Calu3 (cell line): ENCODE measurements at regions not wholly inside any gene's neighbourhood (a gene's known extent, or its start where the extent isn't known, plus 50 kb on each side); places are given as distances from the start of the nearest gene placed in this dataset.
"Not testable (repeated sequence)": the region's sequence is repeated elsewhere in the genome, so short reads cannot be mapped to it uniquely, and the experiment has no call there.

ENCODE experiments used
- BruUV-seq: library from RNA; stranded (reverse); fragments of 400-500 nt; replicated peaks from 2 replicates; lab custom pipeline; 2021; lab: Mats Ljungman, UMichigan
- CTCF ChIA-PET: fragments of 300-600 bp; sonication (Branson Sonifier 250); formaldehyde crosslinking; loops from one replicate; lab custom pipeline; 2022; ENCODE audit warnings: antibody characterized with exemption; lab: Charles Lee
- DNase-seq: peaks from one replicate; pipeline ENCODE4 v3.0.0; 2022
- H3K27ac Mint-ChIP-seq: one replicate; pipeline ENCODE4 v1.8.0; 2022; ENCODE audit warnings: mixed read lengths; ENCODE audit not compliant: unreplicated experiment
- H3K27me3 Mint-ChIP-seq: one replicate; pipeline ENCODE4 v1.8.0; 2022; ENCODE audit warnings: mixed read lengths; ENCODE audit not compliant: unreplicated experiment
- H3K36me3 Mint-ChIP-seq: one replicate; pipeline ENCODE4 v1.8.0; 2022; ENCODE audit warnings: mild to moderate bottlenecking, moderate library complexity, mixed read lengths; ENCODE audit not compliant: insufficient read depth, unreplicated experiment
- H3K4me1 Mint-ChIP-seq: one replicate; pipeline ENCODE4 v1.8.0; 2022; ENCODE audit warnings: mild to moderate bottlenecking, low read depth, mixed read lengths; ENCODE audit not compliant: unreplicated experiment
- H3K4me3 Mint-ChIP-seq: one replicate; pipeline ENCODE4 v1.8.0; 2022; ENCODE audit warnings: mild to moderate bottlenecking, low read depth, moderate library complexity, mixed read lengths; ENCODE audit not compliant: unreplicated experiment
- H3K9me3 Mint-ChIP-seq: one replicate; pipeline ENCODE4 v1.8.0; 2022; ENCODE audit warnings: low read depth, mixed read lengths; ENCODE audit not compliant: unreplicated experiment
- intact Hi-C: fragments of 100-400 bp; cut with micrococcal nuclease; formaldehyde crosslinking; loops from one replicate; pipeline ENCODE4 v1.10.0; 2022; ENCODE audit not compliant: unreplicated experiment
- TF ChIP-seq, protein P1 (sequence below): fragments of 200-600 bp; IDR thresholded peaks from one replicate; pipeline ENCODE4 v1.8.0; 2022; ENCODE audit warnings: antibody characterized with exemption; ENCODE audit not compliant: unreplicated experiment

DNA sequence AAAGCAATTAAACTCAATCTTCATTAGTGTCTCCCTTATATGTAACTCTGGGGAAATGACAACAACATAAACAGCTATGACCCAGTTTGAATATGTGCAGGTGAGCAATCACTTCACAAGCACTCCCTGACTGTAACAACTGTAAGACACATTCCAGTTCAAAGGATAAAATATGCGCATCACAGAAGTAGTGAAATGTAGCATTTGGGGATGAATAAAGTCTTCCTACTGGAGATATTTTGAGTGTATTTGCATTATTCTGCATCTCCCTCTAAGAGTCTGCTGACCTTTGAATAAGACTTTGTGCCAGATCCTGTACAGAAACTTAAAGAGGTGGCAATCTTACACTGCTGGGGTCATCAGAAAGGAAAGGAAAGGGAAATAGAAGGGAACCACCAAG, 179.5 kb upstream of the TBX18 start:
- Mint-ChIP-seq H3K27me3 (peaks cover 28% of the 10 kb centered on the region), H3K4me3 (no peak overlapping the region), H3K36me3 (no peaks in the 10 kb centered on the region), H3K9me3 (peaks cover 2% of the 10 kb centered on the region), H3K27ac (no peak overlapping the region), H3K4me1 (no peaks in the 10 kb centered on the region)
- DNase-seq = no peak
- TF ChIP-seq, protein P1, sequence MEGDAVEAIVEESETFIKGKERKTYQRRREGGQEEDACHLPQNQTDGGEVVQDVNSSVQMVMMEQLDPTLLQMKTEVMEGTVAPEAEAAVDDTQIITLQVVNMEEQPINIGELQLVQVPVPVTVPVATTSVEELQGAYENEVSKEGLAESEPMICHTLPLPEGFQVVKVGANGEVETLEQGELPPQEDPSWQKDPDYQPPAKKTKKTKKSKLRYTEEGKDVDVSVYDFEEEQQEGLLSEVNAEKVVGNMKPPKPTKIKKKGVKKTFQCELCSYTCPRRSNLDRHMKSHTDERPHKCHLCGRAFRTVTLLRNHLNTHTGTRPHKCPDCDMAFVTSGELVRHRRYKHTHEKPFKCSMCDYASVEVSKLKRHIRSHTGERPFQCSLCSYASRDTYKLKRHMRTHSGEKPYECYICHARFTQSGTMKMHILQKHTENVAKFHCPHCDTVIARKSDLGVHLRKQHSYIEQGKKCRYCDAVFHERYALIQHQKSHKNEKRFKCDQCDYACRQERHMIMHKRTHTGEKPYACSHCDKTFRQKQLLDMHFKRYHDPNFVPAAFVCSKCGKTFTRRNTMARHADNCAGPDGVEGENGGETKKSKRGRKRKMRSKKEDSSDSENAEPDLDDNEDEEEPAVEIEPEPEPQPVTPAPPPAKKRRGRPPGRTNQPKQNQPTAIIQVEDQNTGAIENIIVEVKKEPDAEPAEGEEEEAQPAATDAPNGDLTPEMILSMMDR = no peak
- no TSS peak for BruUV-seq
- CTCF ChIA-PET = no interaction called here
- intact Hi-C loops = no loop called here

DNA sequence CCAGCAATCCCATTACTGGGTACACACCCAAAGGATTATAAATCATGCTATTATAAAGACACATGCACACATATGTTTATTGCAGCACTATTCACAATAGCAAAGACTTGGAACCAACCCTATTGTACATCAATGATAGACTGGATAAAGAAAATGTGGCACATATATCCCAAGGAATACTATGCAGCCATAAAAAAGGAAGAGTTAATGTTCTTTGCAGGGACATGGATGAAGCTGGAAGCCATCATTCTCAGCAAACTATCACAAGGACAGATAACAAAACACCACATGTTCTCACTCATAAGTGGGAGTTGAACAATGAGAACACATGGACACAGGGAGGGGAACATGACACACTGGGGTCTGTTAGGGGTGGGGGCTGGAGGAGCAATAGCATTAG, 177.2 kb upstream of the TBX18 start:
- DNase-seq, H3K4me1 Mint-ChIP-seq, CTCF ChIA-PET, H3K9me3 Mint-ChIP-seq, H3K27ac Mint-ChIP-seq, BruUV-seq, H3K36me3 Mint-ChIP-seq, H3K4me3 Mint-ChIP-seq, intact Hi-C loops: not testable (repeated sequence)
- H3K27me3 Mint-ChIP-seq = peaks cover 46% of the 10 kb centered on the region

DNA sequence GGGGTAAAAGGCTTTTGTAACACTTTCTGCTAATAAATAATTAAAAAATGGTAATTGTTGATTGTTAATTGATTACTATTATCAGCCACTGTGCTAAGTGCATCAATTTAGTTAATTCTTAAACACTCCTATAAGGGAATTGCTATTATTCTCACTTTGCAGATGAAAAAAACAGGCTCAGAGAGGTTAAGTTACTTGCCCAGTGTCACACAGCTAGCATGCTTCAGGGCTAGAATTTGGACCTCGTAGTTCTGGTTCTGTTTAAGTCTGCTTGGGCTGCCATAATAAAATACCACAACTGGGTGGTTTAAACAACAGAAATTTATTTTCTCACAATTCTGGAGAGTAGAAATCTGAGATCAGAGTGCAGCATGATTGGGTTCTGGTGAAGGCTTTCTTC, 164.8 kb upstream of the TBX18 start:
- Mint-ChIP-seq H3K27me3 (no peaks in the 10 kb centered on the region), H3K9me3 (no peaks in the 10 kb centered on the region), H3K4me1 (no peaks in the 10 kb centered on the region), H3K36me3 (no peaks in the 10 kb centered on the region), H3K4me3 (no peak overlapping the region), H3K27ac (no peak overlapping the region)
- intact Hi-C loops = no loop called here
- DNase-seq = no peak
- CTCF ChIA-PET = interaction anchor here (1.2 kb wide), 1 partner anchor 154 kb away, joined by 3 read pairs; no protein-coding TSS in a partner anchor
- TF ChIP-seq, protein P1 = no peak
- no TSS peak for BruUV-seq

DNA sequence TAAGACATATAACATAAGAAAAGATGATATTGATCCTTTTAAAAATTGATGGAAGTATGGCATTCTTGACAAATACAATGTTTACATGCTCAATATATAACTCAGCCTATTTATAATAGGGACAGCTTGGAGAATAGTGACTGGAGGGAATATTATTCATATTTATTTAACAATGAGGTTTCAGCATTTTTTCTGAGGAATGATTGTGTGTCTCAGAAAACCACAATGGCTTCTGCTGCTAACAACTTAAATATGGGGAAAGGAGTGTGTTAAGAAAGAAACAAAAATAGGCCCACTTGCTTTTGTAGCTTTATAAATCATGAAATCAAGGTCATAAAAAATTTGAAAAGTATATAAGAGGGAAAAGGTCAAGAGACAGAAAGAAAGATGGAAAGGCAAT, 163.2 kb upstream of the TBX18 start:
- TF ChIP-seq, protein P1 = no peak
- intact Hi-C loops = no loop called here
- H3K27ac Mint-ChIP-seq = no peak overlapping the region
- no peak for DNase-seq
- no peaks in the 10 kb centered on the region for H3K36me3 Mint-ChIP-seq
- H3K9me3 Mint-ChIP-seq = no peaks in the 10 kb centered on the region
- no peak overlapping the region for H3K4me3 Mint-ChIP-seq
- no peaks in the 10 kb centered on the region for H3K4me1 Mint-ChIP-seq
- BruUV-seq = no TSS peak
- CTCF ChIA-PET = no interaction called here
- no peaks in the 10 kb centered on the region for H3K27me3 Mint-ChIP-seq

DNA sequence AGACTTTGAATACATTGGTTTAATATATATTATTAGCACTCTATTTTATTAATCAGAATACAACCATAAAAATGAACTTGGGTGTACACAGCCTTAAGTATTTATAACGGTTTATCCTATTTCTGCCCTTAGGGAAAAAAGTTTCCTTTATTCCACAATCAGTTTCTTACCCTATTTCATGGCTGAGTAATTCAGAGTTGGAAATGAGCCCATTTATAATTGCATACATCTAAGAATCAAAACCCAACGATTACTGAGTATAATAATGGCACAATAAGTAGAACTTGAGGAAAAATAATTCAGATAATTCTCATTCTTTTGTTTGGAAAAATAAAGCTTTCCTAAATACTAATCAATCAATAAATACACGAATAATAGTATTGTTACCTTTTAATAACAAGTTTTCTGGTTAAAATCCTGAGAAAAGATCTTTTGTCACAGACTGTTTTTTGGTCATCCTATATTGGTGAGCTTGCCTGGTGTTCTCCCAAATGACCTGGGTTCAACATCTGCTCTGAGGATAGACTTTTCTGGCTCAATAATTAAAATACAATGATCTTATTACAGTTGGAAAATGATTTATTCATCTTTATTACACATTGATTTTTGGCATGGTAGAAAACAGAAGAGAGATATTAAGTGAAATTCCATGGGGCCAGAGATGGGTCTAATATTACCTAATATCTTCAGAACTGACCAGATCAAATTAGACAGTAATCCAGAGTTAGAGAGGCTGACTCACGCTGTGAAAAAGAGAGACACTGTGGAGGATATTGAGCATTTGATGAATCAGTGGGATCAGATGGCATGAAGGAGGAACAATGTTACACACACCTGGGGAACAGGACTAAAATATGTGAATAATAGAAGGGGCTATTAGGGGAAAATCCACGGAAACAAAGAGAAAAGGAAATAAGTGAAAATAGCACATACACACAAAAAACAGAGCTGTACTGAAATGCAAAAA, 162.1 kb upstream of the TBX18 start:
- Mint-ChIP-seq H3K27ac (no peak overlapping the region), H3K36me3 (no peaks in the 10 kb centered on the region), H3K27me3 (no peaks in the 10 kb centered on the region), H3K4me3 (no peak overlapping the region), H3K4me1 (no peaks in the 10 kb centered on the region), H3K9me3 (no peaks in the 10 kb centered on the region)
- BruUV-seq = no TSS peak
- CTCF ChIA-PET = no interaction called here
- intact Hi-C loops = no loop called here
- TF ChIP-seq, protein P1 = no peak
- no peak for DNase-seq
